PFSK-1 (cell line): ENCODE measurements at regions not wholly inside any gene's neighbourhood (a gene's known extent, or its start where the extent isn't known, plus 50 kb on each side); places are given as distances from the start of the nearest gene placed in this dataset.

Source experiments
- FOXP2 ChIP-seq: optimal IDR thresholded peaks from 2 replicates; pipeline ENCODE3; 2011; ENCODE audit warnings: borderline replicate concordance, control low read depth, inconsistent platforms; ENCODE audit not compliant: insufficient read depth; ENCODE audit errors: extremely low read length, extremely low read depth
- POLR2AphosphoS5 ChIP-seq: IDR thresholded peaks from 2 replicates; pipeline ENCODE4 v1.6.1; 2012; ENCODE audit warnings: low read depth, mild to moderate bottlenecking, control low read depth, low read length, moderate library complexity
- SIN3A ChIP-seq: IDR thresholded peaks from 2 replicates; pipeline ENCODE4 v1.6.1; 2012; ENCODE audit warnings: mild to moderate bottlenecking, low read length, moderate library complexity, borderline replicate concordance; ENCODE audit not compliant: insufficient read depth
- TAF1 ChIP-seq: IDR thresholded peaks from 2 replicates; pipeline ENCODE4 v1.6.1; 2012; ENCODE audit warnings: low read length, control low read depth, borderline replicate concordance; ENCODE audit not compliant: insufficient read depth
- TF ChIP-seq, protein P1 (sequence below), 2 experiments: IDR thresholded peaks; 2 replicates each; pipeline versions ENCODE4 v1.6.1 to v1.8.0; 2011 to 2012; ENCODE audit warnings: low read depth in 2 of 2, low read length in 2 of 2, control low read depth in 1 of 2, inconsistent platforms in 1 of 2, mild to moderate bottlenecking in 1 of 2, moderate library complexity in 1 of 2; ENCODE audit not compliant: insufficient read depth in 1 of 2

DNA sequence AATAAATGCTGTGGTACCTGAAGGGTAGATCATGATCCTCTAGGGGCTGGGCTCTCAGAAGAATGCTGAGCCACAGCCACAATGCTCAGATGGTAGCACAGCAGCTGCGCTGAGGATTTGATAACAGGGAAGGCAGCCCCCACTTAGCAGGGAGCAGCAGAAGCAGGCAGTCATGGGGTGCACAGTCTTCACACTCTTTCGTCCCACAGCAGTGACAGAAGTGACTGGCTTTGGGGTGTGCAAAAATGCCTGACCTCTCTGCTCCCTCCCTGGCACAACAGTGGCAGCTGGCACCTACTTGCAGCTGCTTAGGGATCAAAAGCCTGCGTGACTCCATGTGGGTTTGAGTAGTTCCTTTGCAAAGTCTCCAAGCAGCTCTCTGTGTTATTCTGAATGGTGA lies 1349.8 kb upstream of the RAG2 start:
- no peak for TF ChIP-seq SIN3A
- no peak for TF ChIP-seq TAF1
- no peak for TF ChIP-seq FOXP2
- TF ChIP-seq POLR2AphosphoS5 = no peak
- TF ChIP-seq, protein P1, sequence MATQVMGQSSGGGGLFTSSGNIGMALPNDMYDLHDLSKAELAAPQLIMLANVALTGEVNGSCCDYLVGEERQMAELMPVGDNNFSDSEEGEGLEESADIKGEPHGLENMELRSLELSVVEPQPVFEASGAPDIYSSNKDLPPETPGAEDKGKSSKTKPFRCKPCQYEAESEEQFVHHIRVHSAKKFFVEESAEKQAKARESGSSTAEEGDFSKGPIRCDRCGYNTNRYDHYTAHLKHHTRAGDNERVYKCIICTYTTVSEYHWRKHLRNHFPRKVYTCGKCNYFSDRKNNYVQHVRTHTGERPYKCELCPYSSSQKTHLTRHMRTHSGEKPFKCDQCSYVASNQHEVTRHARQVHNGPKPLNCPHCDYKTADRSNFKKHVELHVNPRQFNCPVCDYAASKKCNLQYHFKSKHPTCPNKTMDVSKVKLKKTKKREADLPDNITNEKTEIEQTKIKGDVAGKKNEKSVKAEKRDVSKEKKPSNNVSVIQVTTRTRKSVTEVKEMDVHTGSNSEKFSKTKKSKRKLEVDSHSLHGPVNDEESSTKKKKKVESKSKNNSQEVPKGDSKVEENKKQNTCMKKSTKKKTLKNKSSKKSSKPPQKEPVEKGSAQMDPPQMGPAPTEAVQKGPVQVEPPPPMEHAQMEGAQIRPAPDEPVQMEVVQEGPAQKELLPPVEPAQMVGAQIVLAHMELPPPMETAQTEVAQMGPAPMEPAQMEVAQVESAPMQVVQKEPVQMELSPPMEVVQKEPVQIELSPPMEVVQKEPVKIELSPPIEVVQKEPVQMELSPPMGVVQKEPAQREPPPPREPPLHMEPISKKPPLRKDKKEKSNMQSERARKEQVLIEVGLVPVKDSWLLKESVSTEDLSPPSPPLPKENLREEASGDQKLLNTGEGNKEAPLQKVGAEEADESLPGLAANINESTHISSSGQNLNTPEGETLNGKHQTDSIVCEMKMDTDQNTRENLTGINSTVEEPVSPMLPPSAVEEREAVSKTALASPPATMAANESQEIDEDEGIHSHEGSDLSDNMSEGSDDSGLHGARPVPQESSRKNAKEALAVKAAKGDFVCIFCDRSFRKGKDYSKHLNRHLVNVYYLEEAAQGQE (IDR thresholded peaks at IDR 0.05; ENCODE audit: insufficient read depth in 1 of 2, low read depth in 2 of 2, low read length in 2 of 2) = no peak

DNA sequence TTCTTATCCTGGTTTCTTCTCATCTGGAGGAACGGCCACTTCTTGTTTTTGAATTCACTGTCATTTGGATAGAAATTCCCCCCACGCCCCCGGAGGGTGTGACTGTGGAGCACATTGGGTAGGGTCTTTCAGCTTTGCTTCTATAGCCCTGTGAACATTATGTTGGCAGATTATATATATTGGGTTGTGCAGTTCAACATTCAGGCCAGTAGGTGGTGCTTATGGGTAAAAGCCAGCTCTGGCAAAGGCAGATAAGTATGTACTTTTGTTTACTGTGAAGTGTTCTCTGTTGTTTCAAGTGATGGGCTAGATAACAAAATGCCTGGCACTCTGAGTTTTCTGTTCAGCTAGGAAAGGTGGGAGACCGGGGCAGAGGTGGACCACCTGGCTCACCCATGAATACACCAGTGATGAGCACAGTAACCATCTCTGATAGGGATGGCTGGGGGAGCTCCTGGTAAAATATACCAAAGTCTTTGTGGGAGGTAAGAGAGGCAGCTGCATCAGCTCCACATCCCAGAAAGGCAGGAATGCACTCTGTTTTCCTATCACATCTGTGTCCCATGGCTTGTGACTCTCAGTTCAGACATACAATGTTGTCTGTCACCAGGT lies 1348.2 kb upstream of the RAG2 start:
- TF ChIP-seq SIN3A = no peak

DNA sequence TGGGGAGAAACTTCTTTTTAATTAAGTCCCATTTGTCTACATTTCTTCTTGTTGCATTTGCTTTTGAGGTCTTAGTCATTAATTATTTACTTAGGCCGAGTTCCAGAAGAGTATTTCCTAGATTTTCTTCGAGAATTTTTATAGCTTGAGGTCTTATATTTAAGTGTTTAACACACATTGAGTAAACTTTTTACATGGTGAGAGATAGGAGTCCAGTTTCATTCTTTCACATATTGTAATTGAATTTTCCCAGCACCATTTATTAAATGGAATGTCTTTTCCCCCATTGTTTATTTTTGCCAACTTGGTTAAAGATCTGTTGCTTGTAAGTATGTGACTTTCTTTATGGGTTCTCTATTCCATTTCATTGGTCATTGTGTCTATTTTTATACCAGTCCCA lies 1344.0 kb upstream of the RAG2 start:
- TF ChIP-seq TAF1 (no peak), FOXP2 (no peak), POLR2AphosphoS5 (no peak), SIN3A (no peak)
- TF ChIP-seq, protein P1 (IDR thresholded peaks at IDR 0.05; ENCODE audit: insufficient read depth in 1 of 2, low read depth in 2 of 2, low read length in 2 of 2) = no peak

DNA sequence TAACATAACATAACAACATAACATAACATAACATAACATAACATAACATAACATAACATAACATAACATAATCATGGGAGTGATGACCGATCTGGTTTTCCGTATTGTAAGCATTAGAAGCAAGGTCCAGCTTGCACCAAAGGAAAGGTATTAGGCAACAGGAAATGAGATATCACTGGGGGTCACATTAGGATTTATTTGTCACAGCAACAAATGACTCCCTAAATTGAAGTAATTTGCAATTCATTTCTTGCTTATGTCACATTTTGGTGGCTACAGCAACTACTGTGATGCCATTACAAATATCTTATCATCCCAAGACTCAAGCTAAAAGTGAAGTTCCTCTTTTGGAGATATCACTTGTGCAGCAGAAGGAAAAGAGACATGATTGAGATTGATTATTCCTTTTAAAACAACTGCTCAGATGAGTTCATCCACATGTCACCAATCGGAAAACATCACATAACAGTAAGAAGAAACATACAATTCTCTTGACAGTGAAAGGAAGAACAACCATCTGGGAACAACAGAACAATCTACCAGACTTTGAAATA lies 1331.1 kb upstream of the RAG2 start:
- TF ChIP-seq, protein P1 (IDR thresholded peaks at IDR 0.05; ENCODE audit: insufficient read depth in 1 of 2, low read depth in 2 of 2, low read length in 2 of 2) = no peak
- TF ChIP-seq POLR2AphosphoS5 = no peak
- TF ChIP-seq SIN3A = no peak
- TF ChIP-seq FOXP2 = no peak
- TF ChIP-seq TAF1 = no peak

DNA sequence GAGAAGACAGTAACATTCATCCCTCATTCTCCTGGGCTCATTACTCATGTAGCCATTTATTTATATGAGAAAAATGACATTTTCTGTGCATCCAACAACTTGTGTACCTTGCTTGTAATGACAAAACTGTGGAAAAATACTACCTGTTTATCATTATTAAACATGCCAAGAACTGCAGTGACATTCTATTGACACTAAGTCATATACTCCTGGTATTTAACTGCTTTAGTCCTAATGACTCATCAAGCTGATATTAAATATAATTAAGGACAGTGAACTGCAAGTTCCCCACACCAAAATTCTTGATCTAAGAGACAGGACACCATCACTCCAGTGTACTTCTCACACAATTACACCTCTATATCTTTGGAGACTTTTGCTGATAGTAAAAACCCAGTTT lies 1328.7 kb upstream of the RAG2 start:
- TF ChIP-seq FOXP2 (no peak), TAF1 (no peak), SIN3A (no peak), POLR2AphosphoS5 (no peak)
- TF ChIP-seq, protein P1 (IDR thresholded peaks at IDR 0.05; ENCODE audit: insufficient read depth in 1 of 2, low read depth in 2 of 2, low read length in 2 of 2) = no peak
